Parathyroid adenoma (tissue), 2 donors: ENCODE measurements at regions not wholly inside any gene's neighbourhood (a gene's known extent, or its start where the extent isn't known, plus 50 kb on each side); places are given as distances from the start of the nearest gene placed in this dataset.

Experiments
- H2AFZ ChIP-seq: fragments of 300-600 bp; sonication (generic); one replicate; pipeline ENCODE4 v1.7.0; 2017; ENCODE audit warnings: antibody characterized with exemption, mild to moderate bottlenecking
- H3K27ac ChIP-seq: fragments of 300-600 bp; sonication (generic); one replicate; pipeline ENCODE4 v1.7.0; 2017
- H3K27me3 ChIP-seq: fragments of 300-600 bp; sonication (generic); one replicate; pipeline ENCODE4 v1.7.0; 2017; ENCODE audit warnings: low read length; ENCODE audit not compliant: control insufficient read depth, insufficient read depth
- H3K36me3 ChIP-seq: fragments of 300-600 bp; sonication (generic); one replicate; pipeline ENCODE4 v1.7.0; 2017; ENCODE audit warnings: low read length; ENCODE audit not compliant: control insufficient read depth, insufficient read depth
- H3K4me1 ChIP-seq: fragments of 300-600 bp; sonication (generic); one replicate; pipeline ENCODE4 v1.7.0; 2017; ENCODE audit warnings: control low read depth
- H3K4me2 ChIP-seq: fragments of 300-600 bp; sonication (generic); one replicate; pipeline ENCODE4 v1.7.0; 2017; ENCODE audit warnings: low read length
- H3K4me3 ChIP-seq: fragments of 300-600 bp; sonication (generic); one replicate; pipeline ENCODE4 v1.7.0; 2017; ENCODE audit warnings: low read depth, low read length
- H3K79me2 ChIP-seq: fragments of 300-600 bp; sonication (generic); one replicate; pipeline ENCODE4 v1.7.0; 2017; ENCODE audit warnings: control low read depth
- H3K9ac ChIP-seq: fragments of 300-600 bp; sonication (generic); one replicate; pipeline ENCODE4 v1.7.0; 2017; ENCODE audit warnings: mild to moderate bottlenecking
- H3K9me3 ChIP-seq: fragments of 300-600 bp; sonication (generic); one replicate; pipeline ENCODE4 v1.7.0; 2017; ENCODE audit warnings: low read length; ENCODE audit not compliant: control insufficient read depth
- TF ChIP-seq, protein P1 (sequence below): fragments of 300-600 bp; sonication (generic); IDR thresholded peaks from one replicate; pipeline ENCODE4 v1.7.0; 2017; ENCODE audit warnings: antibody characterized with exemption, mild to moderate bottlenecking
- donor health status: primary hyperparathyroidism.

- Histone ChIP-seq H3K9me3 (no peaks in the 10 kb centered on the region), H3K27me3 (no peaks in the 10 kb centered on the region), H3K4me1 (no peaks in the 10 kb centered on the region), H2AFZ (no peak overlapping the region), H3K9ac (no peak overlapping the region), H3K36me3 (no peaks in the 10 kb centered on the region), H3K4me3 (no peak overlapping the region), H3K4me2 (no peak overlapping the region), H3K27ac (no peak overlapping the region), H3K79me2 (no peaks in the 10 kb centered on the region)
- TF ChIP-seq, protein P1, sequence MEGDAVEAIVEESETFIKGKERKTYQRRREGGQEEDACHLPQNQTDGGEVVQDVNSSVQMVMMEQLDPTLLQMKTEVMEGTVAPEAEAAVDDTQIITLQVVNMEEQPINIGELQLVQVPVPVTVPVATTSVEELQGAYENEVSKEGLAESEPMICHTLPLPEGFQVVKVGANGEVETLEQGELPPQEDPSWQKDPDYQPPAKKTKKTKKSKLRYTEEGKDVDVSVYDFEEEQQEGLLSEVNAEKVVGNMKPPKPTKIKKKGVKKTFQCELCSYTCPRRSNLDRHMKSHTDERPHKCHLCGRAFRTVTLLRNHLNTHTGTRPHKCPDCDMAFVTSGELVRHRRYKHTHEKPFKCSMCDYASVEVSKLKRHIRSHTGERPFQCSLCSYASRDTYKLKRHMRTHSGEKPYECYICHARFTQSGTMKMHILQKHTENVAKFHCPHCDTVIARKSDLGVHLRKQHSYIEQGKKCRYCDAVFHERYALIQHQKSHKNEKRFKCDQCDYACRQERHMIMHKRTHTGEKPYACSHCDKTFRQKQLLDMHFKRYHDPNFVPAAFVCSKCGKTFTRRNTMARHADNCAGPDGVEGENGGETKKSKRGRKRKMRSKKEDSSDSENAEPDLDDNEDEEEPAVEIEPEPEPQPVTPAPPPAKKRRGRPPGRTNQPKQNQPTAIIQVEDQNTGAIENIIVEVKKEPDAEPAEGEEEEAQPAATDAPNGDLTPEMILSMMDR = no peak
Measured at GRCh38 chr3:102031834-102032233, 182.5 kb downstream of the NFKBIZ start.

- Histone ChIP-seq H3K4me1 (no peaks in the 10 kb centered on the region), H3K79me2 (no peaks in the 10 kb centered on the region), H3K9me3 (no peaks in the 10 kb centered on the region), H3K27me3 (no peaks in the 10 kb centered on the region), H2AFZ (no peak overlapping the region), H3K27ac (no peak overlapping the region), H3K9ac (no peak overlapping the region), H3K4me3 (no peak overlapping the region), H3K4me2 (no peak overlapping the region), H3K36me3 (no peaks in the 10 kb centered on the region)
- TF ChIP-seq, protein P1 = no peak
Measured at GRCh38 chr3:102032491-102033383, 183.4 kb downstream of the NFKBIZ start.

GRCh38 chr3:102034639-102035451, 185.5 kb downstream of the NFKBIZ start:
- no peaks in the 10 kb centered on the region for H3K27me3 ChIP-seq
- no peak overlapping the region for H3K4me3 ChIP-seq
- TF ChIP-seq, protein P1 = no peak
- H3K36me3 ChIP-seq = no peaks in the 10 kb centered on the region
- no peak overlapping the region for H2AFZ ChIP-seq
- H3K4me1 ChIP-seq = no peaks in the 10 kb centered on the region
- H3K9me3 ChIP-seq = no peaks in the 10 kb centered on the region
- no peaks in the 10 kb centered on the region for H3K79me2 ChIP-seq
- no peak overlapping the region for H3K4me2 ChIP-seq
- H3K27ac ChIP-seq = no peak overlapping the region
- no peak overlapping the region for H3K9ac ChIP-seq

- no peak overlapping the region for H3K4me2 ChIP-seq
- H3K27me3 ChIP-seq = no peaks in the 10 kb centered on the region
- H3K27ac ChIP-seq = no peak overlapping the region
- no peaks in the 10 kb centered on the region for H3K4me1 ChIP-seq
- no peak overlapping the region for H3K9ac ChIP-seq
- no peaks in the 10 kb centered on the region for H3K79me2 ChIP-seq
- H3K9me3 ChIP-seq = no peaks in the 10 kb centered on the region
- H3K4me3 ChIP-seq = no peak overlapping the region
- TF ChIP-seq, protein P1 = no peak
- H2AFZ ChIP-seq = no peak overlapping the region
- no peaks in the 10 kb centered on the region for H3K36me3 ChIP-seq
Measured at GRCh38 chr3:102036017-102036416, 186.7 kb downstream of the NFKBIZ start.
